GM18499 (cell line): ENCODE measurements at regions not wholly inside any gene's neighbourhood (a gene's known extent, or its start where the extent isn't known, plus 50 kb on each side); places are given as distances from the start of the nearest gene placed in this dataset.

Source experiments
- ATAC-seq: cut with Tn5 transposase; IDR thresholded peaks from one replicate; pipeline ENCODE4 v1.9.1; 2021; ENCODE audit warnings: moderate number of reproducible peaks; ENCODE audit not compliant: insufficient read depth, unreplicated experiment

- no peak for ATAC-seq
Observed at GRCh38 chr5:165863239-165863638, 2357.8 kb downstream of the MAT2B start.

- no peak for ATAC-seq
Observed at GRCh38 chr5:165871291-165871690, 2365.9 kb downstream of the MAT2B start.

GRCh38 chr5:165874851-165875250 lies 2369.4 kb downstream of the MAT2B start:
- no peak for ATAC-seq

GRCh38 chr5:165876538-165876937 lies 2371.1 kb downstream of the MAT2B start:
- ATAC-seq, result no peak

GRCh38 chr5:165877475-165877874 lies 2372.1 kb downstream of the MAT2B start:
- no peak for ATAC-seq

GRCh38 chr5:165881259-165881658 lies 2375.8 kb downstream of the MAT2B start:
- no peak for ATAC-seq

GRCh38 chr5:165882099-165882498 lies 2376.7 kb downstream of the MAT2B start:
- no peak for ATAC-seq

GRCh38 chr5:165885623-165886350 lies 2380.4 kb downstream of the MAT2B start:
- no peak for ATAC-seq

GRCh38 chr5:165887147-165887546 lies 2381.7 kb downstream of the MAT2B start:
- ATAC-seq, result no peak

GRCh38 chr5:165892383-165892782 lies 2387.0 kb downstream of the MAT2B start:
- ATAC-seq, result no peak

- no peak for ATAC-seq
Observed at GRCh38 chr5:165894916-165895315, 2389.5 kb downstream of the MAT2B start.

- ATAC-seq, result no peak
Observed at GRCh38 chr5:165903835-165904234, 2387.6 kb upstream of the WWC1 start.

- no peak for ATAC-seq
Observed at GRCh38 chr5:165906871-165907270, 2384.6 kb upstream of the WWC1 start.

- ATAC-seq, result no peak
Observed at GRCh38 chr5:165913059-165913458, 2378.4 kb upstream of the WWC1 start.

GRCh38 chr5:165914456-165914855 lies 2377.0 kb upstream of the WWC1 start:
- no peak for ATAC-seq

GRCh38 chr5:165919196-165919595 lies 2372.2 kb upstream of the WWC1 start:
- no peak for ATAC-seq

GRCh38 chr5:165920655-165921054 lies 2370.8 kb upstream of the WWC1 start:
- ATAC-seq, result no peak

- no peak for ATAC-seq
Observed at GRCh38 chr5:165928971-165929370, 2362.5 kb upstream of the WWC1 start.

- no peak for ATAC-seq
Observed at GRCh38 chr5:165940541-165940940, 2350.9 kb upstream of the WWC1 start.

- no peak for ATAC-seq
Observed at GRCh38 chr5:165956854-165957253, 2334.6 kb upstream of the WWC1 start.

- no peak for ATAC-seq
Observed at GRCh38 chr5:165981671-165982070, 2309.8 kb upstream of the WWC1 start.

- ATAC-seq, result no peak
Observed at GRCh38 chr5:165996201-165996875, 2295.1 kb upstream of the WWC1 start.
